HG02884 (cell line): ENCODE measurements at regions not wholly inside any gene's neighbourhood (a gene's known extent, or its start where the extent isn't known, plus 50 kb on each side); places are given as distances from the start of the nearest gene placed in this dataset.

Experiments used
- ATAC-seq: cut with Tn5 transposase; IDR thresholded peaks from one replicate; pipeline ENCODE4 v1.9.1; 2021; ENCODE audit warnings: mild to moderate bottlenecking, moderate library complexity; ENCODE audit not compliant: unreplicated experiment

DNA sequence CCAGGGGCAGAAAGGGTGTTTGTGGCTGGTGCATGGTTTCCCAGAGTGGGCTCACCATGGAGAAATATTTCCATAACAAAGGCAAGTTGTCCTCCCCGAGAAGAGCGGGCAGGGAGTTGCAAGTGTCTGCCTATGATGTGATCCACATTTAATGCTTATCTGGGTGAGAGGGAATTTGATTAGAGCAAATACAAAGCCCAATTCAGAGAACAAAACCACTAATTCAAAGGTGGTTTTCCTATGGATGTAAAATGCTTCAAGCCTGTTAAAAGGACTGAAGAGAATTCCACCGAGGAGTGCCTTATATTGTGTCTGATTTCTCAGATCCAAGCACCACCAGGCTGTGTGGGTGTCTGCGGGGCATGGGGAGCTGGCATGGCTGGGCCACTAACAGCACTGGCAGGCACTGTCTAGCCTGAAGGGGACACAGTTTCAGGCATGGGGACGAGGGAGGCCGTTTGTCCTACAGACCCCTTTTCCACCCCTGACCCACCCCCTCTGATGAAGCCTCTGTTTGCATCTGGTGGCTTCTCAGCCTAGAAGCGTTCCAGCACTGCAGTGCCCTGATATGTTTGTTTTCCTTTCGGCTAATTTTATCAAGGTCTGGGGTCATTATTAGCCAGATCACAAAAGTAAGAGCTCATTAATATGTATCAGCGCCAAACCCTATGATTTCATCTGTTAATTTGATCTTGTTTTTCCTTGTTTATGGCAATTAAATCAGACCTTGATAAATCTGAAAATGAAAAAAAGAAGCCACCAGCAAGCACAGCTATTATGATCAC is 357.3 kb downstream of the HRH4 start:
- no peak for ATAC-seq

DNA sequence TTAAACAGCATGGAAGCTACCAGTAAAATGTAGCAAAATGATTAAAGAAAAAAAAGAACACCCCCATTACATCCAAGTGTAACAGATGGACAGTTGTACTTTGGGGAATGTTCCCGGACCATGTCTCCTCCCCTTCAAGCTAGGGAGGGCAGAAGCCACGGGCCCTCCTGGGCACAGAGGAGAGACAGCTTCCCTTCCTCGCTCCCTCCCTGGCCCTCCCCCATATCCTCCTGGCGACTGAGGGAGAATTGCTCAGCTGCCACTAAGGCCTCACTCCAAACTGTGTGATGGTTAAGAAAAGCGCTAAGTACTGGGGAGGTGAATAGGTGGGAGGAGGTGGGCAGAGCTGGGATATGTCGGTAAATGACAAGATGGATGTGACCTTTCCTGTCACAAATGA is 358.0 kb downstream of the HRH4 start:
- ATAC-seq: no peak

DNA sequence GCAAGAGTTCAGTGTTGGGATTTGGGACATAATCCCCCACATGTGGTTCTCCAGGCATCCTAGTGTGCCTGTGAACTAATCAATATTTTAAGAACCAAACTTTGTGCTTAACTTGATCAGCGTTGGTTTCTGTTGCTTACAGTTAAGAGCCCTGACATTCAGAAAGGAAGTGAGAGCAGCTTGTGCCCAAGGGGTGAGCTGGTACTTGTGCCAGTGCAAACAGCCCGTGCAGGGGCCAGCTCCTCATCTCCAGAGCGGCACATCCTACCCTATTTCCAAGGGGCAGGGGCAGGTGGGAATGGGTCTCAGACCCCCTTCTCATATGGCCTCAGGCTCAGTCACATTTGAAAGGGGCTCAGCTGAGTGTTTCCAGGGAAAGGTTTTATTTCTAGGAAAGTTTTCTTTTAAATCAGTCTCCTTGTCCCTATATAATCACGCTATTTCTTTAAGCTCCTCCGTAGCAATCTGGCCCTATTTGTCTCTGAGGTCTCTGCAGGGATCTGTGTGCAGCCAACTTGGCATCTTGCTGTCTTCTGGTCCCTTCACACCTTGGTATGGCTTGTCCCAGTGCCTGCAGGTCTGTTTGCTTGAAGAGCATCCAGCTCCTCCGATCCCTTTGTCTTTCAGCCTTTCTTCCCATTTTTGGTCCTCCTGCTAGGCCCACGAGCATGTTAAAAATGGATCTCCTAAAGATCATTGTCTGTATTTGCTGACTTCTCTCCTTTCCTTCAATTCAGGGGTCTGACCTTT is 358.9 kb downstream of the HRH4 start:
- ATAC-seq: no peak

DNA sequence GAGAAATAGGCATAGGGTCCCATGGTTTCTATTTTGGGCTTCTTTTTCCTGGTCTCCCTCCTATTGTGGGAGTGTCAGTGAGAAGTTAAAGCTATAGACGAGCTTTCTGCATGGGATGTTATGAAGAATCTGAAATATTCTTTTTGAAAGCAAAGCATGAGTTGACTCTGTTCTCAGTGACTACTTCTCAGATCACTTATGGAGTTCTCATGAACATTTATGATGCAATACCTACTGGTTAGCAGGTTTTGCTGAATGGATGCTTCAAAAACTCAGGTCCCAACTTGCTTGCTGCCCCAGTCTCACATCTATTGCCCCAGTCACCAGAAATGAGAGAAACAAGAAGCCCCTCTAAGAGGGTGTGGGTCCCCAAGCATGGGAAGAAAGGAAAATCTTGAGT is 365.0 kb downstream of the HRH4 start:
- no peak for ATAC-seq

DNA sequence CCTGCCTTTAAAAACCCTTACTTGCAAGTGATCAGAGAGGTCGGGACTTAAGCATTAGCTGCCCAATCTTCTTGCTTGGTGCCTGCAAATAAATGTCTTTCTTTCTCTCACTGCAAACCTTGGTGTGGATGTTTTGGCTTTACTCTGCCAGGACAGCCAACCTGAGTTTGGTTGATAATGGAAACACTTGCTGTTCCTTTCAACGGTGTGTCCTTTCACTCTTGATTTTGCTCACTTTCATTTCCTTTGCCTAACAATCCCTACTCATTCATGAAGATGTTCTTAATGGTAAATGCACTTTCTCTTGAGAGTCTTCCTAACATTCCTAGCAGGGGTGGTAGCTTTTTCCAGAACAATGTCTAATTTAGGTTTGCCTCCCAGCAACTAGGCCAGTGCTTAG is 366.2 kb downstream of the HRH4 start:
- no peak for ATAC-seq

DNA sequence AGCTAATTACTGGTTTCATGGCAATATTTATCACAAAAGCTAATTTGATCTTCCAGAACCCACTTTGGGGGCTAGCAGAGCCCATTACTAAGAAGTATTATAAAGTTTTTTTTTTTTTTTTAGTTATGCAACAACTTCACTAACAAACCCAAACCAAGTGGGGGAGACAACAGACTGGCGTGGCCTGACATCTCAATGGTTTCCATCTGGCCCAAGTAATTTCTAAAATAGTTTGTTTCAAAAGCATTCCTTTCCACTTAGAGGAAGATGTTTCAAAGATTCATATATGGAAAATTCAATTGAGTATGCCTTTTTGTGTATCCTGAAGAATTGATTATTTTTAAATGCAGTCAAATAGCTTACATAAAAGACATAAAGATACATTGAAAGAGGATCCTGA is 367.1 kb downstream of the HRH4 start:
- ATAC-seq: no peak

DNA sequence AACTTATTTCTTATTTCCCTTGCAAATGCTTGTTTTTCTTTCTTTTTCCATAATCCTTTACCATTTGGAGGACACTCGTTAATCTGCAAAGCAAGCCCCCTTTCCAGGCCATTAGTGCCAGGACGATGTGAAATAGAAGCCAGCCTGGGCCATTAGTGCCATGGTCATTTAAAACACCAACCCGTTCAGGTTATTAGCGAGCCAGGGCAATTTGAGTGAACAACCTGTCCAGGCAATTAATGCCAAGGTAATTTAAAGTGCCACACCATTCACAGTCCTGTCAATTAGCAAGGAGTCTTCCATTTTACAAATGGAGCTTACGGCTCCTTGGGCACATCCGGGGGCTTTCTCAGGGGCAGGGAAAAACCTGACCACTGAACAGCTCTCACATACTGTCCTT is 370.6 kb downstream of the HRH4 start:
- ATAC-seq: no peak

DNA sequence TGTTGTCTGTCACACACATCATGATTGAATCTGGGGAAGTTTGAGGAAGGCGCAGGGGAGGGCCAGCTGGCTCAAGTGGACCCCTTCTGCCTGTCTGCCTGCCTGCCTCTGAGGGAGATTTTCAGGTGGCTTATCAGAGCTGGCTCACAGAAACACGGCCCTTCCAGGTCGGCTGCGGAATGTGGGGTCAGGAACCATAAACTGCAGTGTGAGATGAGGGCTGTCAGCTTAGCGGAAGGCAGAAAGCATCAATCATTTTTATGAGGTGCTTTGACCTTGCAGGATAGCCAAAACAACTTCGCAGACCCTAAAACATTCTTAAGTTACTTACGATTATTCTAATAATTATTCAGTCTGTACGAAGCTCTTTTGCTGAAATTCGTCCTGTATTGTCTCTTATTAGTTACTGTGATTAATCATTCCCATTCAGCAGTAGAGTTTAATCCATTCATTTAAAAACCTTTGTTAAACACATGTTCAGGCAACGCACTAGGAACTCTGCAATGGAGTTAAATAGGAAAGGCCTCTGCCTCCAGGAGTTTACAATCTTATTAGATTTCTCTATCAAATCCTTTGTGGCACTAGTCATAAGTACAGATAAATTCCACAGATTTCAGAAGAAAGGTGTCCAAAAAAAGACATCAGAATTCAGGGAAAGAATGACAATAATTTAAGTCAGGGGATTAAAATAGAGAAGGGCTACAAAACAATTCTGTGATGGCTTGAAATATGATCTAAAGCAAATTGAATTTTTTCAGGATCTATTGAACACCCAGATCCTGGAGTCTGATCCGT is 371.6 kb downstream of the HRH4 start:
- ATAC-seq: no peak

DNA sequence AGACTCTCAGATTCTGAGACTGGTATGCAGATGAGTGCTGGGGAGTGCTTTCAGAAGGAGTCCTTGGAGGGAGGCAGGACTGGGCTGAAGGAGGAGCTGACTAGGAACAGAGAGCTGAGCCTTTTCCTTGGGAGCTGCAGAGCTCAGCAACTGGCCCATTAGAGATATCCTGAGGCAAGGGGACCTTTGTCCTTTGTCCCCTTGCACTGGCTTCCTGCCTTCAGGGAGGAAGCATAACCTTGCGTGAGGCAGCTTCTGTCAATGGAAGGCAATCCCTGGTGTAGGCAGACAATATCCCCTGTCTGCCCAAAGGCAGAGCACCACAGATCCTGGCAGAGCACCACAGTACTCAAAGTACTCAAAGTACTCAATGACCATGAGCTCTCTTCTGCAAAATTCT is 375.3 kb downstream of the HRH4 start:
- ATAC-seq: no peak

DNA sequence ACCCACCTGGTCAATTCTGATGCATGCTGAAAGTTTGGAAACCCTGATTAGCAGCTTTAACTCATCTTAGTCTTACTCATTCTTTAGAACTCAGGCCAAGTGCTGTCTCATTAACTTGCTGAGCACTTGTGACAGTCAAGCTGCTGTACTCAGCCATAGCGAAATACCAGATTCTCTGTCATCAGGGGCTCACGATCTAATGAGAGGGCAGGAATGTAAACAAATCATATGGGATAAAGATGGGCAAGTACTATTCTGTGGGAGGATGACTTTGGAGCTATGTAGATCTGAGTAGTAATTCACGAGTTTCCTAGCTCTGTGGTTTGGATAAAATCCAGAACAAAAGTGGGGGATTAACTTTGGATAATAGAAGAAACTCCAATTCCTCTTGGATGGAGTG is 376.6 kb downstream of the HRH4 start:
- no peak for ATAC-seq

DNA sequence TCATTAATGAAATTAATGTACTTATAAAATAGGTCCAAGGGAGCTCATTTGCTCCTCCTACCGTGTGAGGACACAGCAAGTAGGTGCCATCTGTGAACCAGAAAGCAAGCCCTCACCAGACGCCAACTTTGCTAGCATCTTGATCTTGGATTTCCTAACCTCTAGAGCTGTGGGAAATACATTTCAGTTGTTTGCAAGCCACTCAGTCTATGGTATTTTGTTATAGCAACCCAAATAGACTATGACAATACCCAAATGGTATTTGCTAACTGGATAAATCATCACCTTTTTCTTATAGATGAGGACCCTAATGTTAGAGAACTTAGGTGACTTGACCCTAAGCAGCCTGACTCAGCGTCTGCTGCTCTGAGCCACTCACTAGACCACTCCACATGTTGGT is 379.6 kb downstream of the HRH4 start:
- no peak for ATAC-seq

DNA sequence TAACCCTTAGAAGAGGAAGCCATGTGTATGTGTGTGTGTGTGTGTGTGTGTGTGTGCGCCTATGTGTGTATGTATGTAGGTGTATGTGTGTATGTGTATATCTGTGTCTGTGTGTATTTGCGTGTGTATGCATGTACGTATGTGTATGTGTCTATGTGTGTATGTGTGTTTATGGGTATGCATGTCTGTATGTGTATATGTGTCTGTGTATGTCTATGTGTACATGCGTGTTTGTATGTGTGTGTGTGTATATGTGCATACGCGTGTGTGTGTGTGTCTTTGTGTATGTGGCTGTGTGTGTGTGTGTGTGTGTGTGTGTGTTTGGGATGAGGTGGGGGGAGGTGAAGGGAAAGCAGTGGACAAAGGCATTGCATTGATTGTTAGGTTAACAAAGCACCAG is 380.2 kb downstream of the HRH4 start:
- ATAC-seq: no peak

DNA sequence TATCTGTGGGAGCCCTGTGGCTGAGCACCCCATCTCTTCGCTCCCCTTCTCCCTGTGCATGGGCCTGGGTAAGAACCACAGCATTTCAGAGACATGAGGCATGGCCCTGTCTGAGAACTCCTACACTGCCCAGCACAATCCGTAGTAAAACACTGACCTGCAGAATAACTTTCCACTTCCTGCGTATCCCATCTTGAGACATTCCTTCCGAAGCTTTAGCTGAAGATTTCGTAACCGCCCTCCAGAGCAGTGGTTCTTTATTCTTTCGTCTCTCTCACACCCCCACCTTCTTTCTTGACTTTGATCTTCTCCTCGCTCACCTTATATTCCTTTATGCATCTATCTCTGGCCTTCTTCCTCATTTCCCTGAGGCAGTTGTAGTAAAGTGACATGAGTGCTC is 381.1 kb downstream of the HRH4 start:
- ATAC-seq: no peak

DNA sequence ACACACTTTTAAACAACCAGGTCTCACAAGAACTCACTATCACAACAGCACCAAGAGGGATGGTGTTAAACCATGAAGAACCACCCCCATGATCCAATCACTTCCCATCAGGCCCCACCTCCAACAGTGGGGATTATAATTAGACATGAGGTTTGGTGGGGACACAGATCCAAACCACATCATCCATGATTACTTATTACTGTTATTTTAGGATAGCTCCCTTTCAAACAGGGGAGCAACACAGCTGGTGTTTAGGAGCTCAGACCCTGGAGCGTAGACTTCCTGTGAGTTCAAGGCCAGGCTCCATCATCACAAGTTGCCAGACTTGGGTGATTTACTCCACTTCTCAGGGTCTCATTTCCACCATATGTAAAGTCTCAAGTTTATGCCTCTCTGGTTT is 382.7 kb downstream of the HRH4 start:
- no peak for ATAC-seq

DNA sequence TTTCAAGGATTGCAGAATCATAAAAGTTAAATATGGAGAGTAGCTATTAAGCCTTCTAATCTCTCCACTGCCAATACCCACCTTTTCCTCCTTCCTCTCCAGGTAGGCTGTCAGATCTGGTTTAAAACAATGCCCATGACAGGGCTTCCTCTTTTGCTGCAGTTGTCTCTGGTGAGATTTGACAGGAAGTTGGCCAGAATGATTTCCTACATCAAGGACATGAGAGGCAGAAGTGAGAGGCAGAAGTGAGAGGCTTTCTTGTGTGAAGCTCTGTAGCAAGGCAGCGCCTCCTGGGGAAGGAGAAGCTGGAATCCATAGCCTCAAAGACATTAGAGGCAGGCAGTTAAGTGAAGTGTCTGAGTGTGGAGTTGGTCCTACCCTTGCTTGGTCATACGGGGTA is 385.7 kb downstream of the HRH4 start:
- no peak for ATAC-seq

DNA sequence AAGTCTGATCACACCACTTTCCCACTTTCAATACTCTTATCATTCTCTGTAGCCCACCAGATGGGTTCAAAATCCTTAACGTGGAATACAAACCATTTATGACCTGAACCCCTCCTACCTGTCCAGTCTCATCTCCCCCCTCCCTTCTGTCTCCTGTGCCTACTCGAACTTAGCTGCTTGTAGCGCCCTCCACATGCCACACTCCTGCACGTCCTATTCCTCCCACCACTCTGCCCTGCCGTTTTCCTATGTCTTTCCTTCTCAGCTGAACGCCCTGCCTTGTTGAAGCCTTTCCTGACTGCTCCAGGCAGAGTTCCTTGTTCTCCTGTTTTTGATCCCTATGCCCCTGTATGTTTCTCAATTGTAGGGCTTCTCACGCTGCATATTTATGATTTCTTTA is 390.1 kb downstream of the HRH4 start:
- ATAC-seq: no peak

DNA sequence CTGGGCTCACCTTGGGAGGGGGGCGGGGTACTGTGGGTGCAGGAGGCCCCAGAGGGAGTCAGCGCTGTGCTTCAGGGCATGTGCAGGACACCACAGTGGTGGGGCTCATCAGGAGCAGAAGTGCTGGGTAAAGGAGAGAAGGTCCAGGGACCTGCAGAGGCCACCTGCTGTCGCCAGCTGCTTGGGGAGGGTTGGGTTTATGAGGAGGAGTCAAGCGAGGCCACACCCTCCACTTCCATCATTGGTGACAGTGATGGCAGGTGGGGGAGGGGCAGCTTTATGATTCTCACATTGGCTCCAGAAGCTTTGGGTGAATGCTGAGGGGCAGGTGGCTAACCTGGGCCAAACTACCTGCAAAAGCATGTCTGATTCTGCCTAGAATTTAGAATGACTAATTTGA is 392.6 kb downstream of the HRH4 start:
- no peak for ATAC-seq

DNA sequence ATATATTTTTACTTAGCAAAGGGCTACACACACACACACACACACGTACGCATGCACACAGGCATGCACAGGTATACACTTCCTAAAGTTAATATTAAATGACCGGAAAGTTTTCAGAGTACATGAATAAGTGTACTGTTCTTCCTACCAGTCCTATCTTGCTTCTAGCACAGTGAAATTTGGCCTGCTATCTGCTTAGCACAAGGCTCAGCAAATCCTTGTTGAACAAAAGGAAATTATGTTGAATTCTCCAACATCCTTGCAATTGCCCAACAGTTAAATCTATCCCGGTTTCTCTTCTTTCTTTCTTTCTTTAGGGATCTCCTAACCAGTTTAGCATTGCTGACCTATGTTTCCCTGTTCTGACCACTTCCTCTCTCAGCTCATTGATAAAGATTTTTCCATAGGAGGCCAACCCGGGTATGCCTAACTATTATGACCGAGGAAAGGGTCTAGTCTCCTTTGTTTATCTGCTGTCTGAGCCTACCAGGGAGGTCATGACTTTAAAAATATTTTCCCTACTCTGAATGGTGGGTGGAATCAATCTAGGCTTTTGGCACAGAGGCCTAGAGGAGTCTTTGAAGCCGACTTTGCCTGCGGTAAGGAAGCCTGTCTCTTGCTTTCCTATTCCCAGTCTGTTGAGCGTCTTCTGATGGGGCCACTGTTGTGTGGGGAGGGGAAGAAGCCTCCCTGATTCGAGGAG is 400.7 kb downstream of the HRH4 start:
- no peak for ATAC-seq

DNA sequence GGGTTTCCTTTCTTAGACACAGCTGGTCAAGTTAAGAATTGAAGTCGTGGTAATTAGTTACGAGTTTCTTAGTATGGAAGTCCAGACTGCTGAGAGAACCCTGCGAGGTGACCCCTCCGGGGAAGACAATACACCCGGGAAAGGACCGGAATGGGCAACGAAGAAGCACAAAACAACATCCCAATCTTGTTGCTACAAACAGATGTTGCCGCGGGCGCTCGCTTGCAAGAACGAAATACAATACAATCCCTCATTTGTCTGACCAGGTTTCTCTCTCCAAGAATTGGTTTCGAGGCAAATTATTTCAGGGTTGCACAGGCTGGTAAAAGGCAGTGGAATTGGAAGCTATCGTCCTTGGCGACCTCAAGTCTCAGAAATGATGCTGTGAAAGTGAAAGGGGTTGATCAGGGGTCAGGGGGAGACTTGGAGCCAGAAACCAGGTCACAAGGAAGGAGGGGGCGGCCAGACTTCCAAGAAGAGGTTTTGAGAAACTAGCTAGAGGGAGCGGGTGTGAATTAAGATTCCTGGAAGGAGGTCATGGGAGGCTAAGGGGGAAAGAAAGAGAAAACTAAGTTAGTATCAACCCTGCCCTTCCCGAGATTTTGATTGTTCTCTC is 401.9 kb downstream of the HRH4 start:
- no peak for ATAC-seq

DNA sequence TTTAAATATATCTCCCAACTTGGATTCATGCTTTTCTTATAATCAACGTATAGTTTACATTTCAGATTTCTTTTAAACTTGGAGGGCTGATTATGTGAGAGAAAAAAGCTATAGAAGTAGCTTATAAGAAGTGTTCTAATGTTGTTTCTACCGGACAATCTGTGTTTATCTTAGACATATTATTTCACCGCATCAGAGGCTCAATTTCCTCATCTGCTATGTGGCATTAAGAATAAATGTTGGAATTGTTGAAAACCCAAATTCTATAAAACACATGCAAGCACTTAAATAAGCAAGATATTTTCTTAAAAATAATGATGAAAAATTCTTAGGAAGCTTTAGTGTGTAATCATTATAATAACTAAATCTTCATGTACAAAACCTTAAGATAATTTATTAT is 407.9 kb downstream of the HRH4 start:
- ATAC-seq: no peak

DNA sequence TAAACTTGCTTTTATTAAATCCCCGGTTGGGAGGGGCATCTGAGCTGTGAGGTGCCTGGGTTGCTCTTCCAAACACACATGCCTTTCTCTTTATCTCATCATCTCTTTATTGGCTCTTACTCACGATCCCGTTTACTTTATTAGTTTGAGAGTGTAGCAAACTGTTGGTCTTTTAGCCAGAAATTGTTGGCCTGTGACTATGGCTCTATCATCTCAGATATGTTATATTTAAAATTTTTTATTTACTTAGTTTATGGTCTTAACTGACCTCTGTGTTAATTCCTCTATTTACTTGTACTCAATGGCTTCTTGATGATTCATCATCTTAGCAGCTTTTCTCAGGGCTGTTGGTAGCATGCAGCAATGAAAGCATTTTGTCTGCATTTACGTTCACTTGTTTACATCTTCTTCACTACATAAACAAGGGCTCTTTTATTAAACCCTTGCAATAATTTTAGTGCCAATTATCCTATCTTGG is 408.4 kb downstream of the HRH4 start:
- ATAC-seq: no peak
